ENCODE measurements at regions not wholly inside any gene's neighbourhood (a gene's known extent, or its start where the extent isn't known, plus 50 kb on each side); places are given as distances from the start of the nearest gene placed in this dataset.
"Not testable (repeated sequence)": the region's sequence is repeated elsewhere in the genome, so short reads cannot be mapped to it uniquely, and the experiment has no call there.

DNA sequence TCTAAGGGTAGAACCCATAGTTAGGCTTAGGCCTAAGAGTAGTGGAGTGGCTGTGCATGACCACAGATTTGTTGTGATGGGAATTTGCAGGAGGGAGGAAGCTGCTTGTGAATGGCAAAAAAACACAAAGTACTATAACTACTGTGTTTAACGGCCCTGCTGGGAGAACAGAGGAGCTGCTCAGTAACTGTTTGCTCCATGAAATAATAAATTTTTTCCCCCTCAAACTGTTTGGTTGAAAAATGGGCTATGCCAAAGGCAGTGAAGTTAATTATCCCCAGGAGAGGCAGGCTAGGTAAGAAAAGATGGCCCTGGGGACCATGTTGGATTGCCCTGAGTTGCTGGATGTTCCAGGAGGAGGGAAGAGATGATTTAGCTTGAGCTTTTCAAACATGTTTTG is 216.1 kb upstream of the ADRA1D start:
- Histone ChIP-seq H3K9me3 (ENCODE audit: low read length) (no peaks in the 10 kb centered on the region), H4K20me1 (ENCODE audit: insufficient read depth, low read depth, low read length) (no peaks in the 10 kb centered on the region), H3K4me3 (ENCODE audit: low read length) (no peak overlapping the region), H3K9ac (ENCODE audit: low read length) (no peak overlapping the region), H3K27ac (ENCODE audit: low read length) (no peak overlapping the region), H3K9me2 (replicated peaks; ENCODE audit: insufficient read depth, low read length) (no peaks in the 10 kb centered on the region), H3K79me2 (ENCODE audit: low read length) (no peaks in the 10 kb centered on the region), H2AFZ (ENCODE audit: low read length) (no peak overlapping the region), H3K4me2 (ENCODE audit: low read depth, low read length, poor library complexity, severe bottlenecking) (no peak overlapping the region), H3K4me1 (ENCODE audit: low read length) (no peaks in the 10 kb centered on the region), H3K27me3 (ENCODE audit: low read length) (no peaks in the 10 kb centered on the region), H3K36me3 (ENCODE audit: insufficient read depth, low read length) (no peaks in the 10 kb centered on the region)
- no peak for DNase-seq

DNA sequence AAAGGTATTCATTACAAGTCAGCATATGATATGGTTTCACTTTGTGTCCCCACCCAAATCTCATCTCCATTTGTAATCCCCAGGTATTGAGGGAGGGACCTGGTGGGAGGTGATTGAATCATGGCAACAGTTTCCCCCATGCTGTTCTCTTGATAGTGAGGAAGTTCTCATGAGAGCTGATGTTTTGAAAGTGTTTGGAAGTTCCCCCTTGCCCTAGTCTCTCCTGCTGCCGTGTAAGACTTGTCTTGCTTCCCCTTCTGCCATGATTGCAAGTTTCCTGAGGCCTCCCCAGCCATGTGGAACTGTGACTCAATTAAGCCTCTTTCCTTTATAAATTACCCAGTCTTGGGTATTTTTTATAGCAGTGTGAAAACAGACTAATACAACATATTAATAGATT is 213.7 kb upstream of the ADRA1D start:
- not testable (repeated sequence) for DNase-seq; H3K4me1 ChIP-seq (ENCODE audit: low read length); H3K27me3 ChIP-seq (ENCODE audit: low read length); H3K9ac ChIP-seq (ENCODE audit: low read length); H3K9me3 ChIP-seq (ENCODE audit: low read length); H3K9me2 ChIP-seq (replicated peaks; ENCODE audit: insufficient read depth, low read length); H3K4me2 ChIP-seq (ENCODE audit: low read depth, low read length, poor library complexity, severe bottlenecking); H4K20me1 ChIP-seq (ENCODE audit: insufficient read depth, low read depth, low read length); H2AFZ ChIP-seq (ENCODE audit: low read length); H3K36me3 ChIP-seq (ENCODE audit: insufficient read depth, low read length); H3K4me3 ChIP-seq (ENCODE audit: low read length); H3K27ac ChIP-seq (ENCODE audit: low read length); H3K79me2 ChIP-seq (ENCODE audit: low read length)

DNA sequence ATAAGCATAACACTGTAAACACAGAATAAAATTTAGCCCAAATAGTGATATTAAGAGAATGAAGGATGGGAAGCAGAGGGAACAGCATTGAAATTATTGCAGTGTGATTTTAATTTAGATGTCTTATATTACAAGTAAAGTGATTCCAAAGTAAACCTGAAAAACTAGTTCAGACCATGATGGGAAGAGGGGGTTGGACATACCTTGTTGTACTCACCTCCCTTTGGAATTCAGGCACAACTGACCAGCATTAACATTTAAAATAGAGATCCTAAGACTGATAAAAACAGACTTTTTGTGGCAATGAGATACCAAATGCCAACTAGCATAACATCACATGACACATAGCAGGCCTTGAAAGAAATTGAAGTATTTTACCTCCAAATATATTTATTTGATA is 210.0 kb upstream of the ADRA1D start:
- no peak overlapping the region for H2AFZ ChIP-seq (ENCODE audit: low read length)

DNA sequence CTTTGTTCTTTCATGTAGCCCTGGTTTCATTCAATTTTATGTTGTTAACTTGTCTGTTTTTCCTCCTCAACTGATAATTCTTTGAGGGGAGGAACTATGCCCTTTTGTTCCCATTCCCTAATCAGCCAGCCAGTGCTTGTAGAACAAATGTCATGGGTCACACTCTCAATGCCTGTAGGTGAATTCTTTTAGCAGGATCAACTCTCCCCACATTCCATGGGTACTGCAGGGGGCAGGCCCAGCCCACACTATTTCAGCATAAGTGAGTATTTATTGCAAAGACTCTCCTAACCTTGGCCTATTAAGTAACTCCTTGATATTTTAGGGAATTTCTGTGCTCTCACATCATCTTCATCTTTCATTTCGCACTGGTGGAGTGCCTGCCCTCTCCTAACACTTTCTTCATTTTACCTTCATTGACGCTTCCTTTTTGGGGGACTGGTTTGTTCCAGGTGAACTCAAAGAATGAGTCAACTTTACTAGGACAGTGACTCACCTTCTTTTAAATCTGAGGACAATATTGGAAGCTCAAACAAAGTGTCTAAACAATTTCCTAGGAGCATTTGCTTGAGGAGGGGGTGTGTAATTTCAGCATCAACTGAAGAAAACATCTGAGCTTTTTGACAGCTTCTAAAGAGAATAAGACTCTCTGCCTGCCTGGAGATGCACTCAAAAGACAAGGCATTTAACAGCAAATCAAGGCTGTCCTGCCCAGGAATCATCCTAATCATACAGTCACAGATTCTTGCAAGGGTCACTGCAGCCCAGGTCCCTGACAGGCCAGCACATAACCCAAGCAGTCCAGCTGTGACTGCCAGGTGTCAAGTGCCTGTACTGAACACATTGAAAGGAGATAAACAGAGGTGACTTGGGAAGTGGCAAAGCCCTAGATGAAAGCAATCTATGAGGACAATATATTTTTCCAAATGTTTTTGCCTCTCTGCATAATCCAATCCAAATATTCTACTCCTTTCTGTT is 208.8 kb upstream of the ADRA1D start:
- Histone ChIP-seq H3K9ac (ENCODE audit: low read length) (no peak overlapping the region), H3K4me1 (ENCODE audit: low read length) (no peaks in the 10 kb centered on the region), H3K4me3 (ENCODE audit: low read length) (no peak overlapping the region), H4K20me1 (ENCODE audit: insufficient read depth, low read depth, low read length) (no peaks in the 10 kb centered on the region), H3K27me3 (ENCODE audit: low read length) (no peaks in the 10 kb centered on the region), H3K9me3 (ENCODE audit: low read length) (no peaks in the 10 kb centered on the region), H3K27ac (ENCODE audit: low read length) (no peak overlapping the region), H3K9me2 (replicated peaks; ENCODE audit: insufficient read depth, low read length) (no peaks in the 10 kb centered on the region), H3K36me3 (ENCODE audit: insufficient read depth, low read length) (no peaks in the 10 kb centered on the region), H3K79me2 (ENCODE audit: low read length) (no peaks in the 10 kb centered on the region), H2AFZ (ENCODE audit: low read length) (no peak overlapping the region), H3K4me2 (ENCODE audit: low read depth, low read length, poor library complexity, severe bottlenecking) (no peak overlapping the region)
- DNase-seq: no peak

More for the DNA sequence above, 210.0 kb upstream of the ADRA1D start:
- Histone ChIP-seq H3K9ac (ENCODE audit: low read length) (no peak overlapping the region), H3K4me1 (ENCODE audit: low read length) (no peaks in the 10 kb centered on the region), H3K79me2 (ENCODE audit: low read length) (no peaks in the 10 kb centered on the region), H3K4me2 (ENCODE audit: low read depth, low read length, poor library complexity, severe bottlenecking) (no peak overlapping the region), H3K27me3 (ENCODE audit: low read length) (no peaks in the 10 kb centered on the region), H3K9me3 (ENCODE audit: low read length) (no peaks in the 10 kb centered on the region), H3K4me3 (ENCODE audit: low read length) (no peak overlapping the region), H3K36me3 (ENCODE audit: insufficient read depth, low read length) (no peaks in the 10 kb centered on the region), H4K20me1 (ENCODE audit: insufficient read depth, low read depth, low read length) (no peaks in the 10 kb centered on the region), H3K9me2 (replicated peaks; ENCODE audit: insufficient read depth, low read length) (no peaks in the 10 kb centered on the region), H3K27ac (ENCODE audit: low read length) (no peak overlapping the region)
- no peak for DNase-seq

DNA sequence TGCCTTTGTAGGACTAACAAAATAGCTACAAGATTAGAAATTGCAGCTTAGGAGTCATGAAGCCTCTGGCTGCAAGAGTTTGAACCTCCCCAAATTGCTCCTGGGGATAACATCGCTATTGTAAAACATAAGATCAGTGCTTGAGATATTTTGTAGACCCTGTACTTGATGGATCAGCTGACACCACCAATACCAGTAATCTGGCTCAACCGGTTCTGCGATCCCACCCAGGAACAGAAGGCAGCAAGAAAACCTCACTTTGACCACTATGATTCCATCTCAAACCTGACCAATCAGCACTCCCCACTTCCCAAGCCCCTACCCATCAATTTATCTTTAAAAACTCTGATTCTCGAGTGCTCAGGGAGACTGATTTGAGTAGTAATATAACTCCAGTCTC is 206.9 kb upstream of the ADRA1D start:
- no peak for DNase-seq
- Histone ChIP-seq H3K27me3 (ENCODE audit: low read length) (no peaks in the 10 kb centered on the region), H3K4me1 (ENCODE audit: low read length) (no peaks in the 10 kb centered on the region), H3K4me2 (ENCODE audit: low read depth, low read length, poor library complexity, severe bottlenecking) (no peak overlapping the region), H3K9ac (ENCODE audit: low read length) (no peak overlapping the region), H3K4me3 (ENCODE audit: low read length) (no peak overlapping the region), H3K27ac (ENCODE audit: low read length) (no peak overlapping the region), H3K9me3 (ENCODE audit: low read length) (no peaks in the 10 kb centered on the region), H2AFZ (ENCODE audit: low read length) (no peak overlapping the region), H4K20me1 (ENCODE audit: insufficient read depth, low read depth, low read length) (no peaks in the 10 kb centered on the region), H3K9me2 (replicated peaks; ENCODE audit: insufficient read depth, low read length) (no peaks in the 10 kb centered on the region), H3K36me3 (ENCODE audit: insufficient read depth, low read length) (no peaks in the 10 kb centered on the region), H3K79me2 (ENCODE audit: low read length) (no peaks in the 10 kb centered on the region)

DNA sequence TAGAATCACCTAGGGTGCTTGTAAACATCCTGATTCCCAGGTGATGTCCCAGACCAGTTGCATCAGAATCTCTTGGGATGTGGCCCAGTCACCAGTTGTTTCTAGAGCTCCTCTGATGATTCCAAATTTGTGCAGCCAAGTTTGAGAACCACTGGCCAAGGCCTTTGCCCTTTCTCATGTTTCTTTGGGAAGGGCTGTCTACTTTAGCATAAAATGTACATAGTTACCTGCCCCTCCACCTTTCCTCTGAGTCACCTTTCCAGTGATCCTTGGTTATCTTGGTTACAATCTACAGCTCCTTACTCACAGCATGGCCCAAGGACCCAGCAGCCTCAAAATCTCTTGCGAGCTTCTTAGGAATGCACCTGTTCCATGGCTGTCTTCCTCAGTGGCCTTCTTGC is 206.2 kb upstream of the ADRA1D start:
- no peak overlapping the region for H3K9ac ChIP-seq (ENCODE audit: low read length)
- no peak overlapping the region for H3K4me3 ChIP-seq (ENCODE audit: low read length)
- H4K20me1 ChIP-seq (ENCODE audit: insufficient read depth, low read depth, low read length): no peaks in the 10 kb centered on the region
- H3K4me1 ChIP-seq (ENCODE audit: low read length): no peaks in the 10 kb centered on the region
- H3K79me2 ChIP-seq (ENCODE audit: low read length): no peaks in the 10 kb centered on the region
- no peak overlapping the region for H2AFZ ChIP-seq (ENCODE audit: low read length)
- no peaks in the 10 kb centered on the region for H3K36me3 ChIP-seq (ENCODE audit: insufficient read depth, low read length)
- H3K9me3 ChIP-seq (ENCODE audit: low read length): no peaks in the 10 kb centered on the region
- H3K27ac ChIP-seq (ENCODE audit: low read length): no peak overlapping the region
- DNase-seq: no peak
- H3K4me2 ChIP-seq (ENCODE audit: low read depth, low read length, poor library complexity, severe bottlenecking): no peak overlapping the region
- H3K9me2 ChIP-seq (replicated peaks; ENCODE audit: insufficient read depth, low read length): no peaks in the 10 kb centered on the region
- H3K27me3 ChIP-seq (ENCODE audit: low read length): no peaks in the 10 kb centered on the region

DNA sequence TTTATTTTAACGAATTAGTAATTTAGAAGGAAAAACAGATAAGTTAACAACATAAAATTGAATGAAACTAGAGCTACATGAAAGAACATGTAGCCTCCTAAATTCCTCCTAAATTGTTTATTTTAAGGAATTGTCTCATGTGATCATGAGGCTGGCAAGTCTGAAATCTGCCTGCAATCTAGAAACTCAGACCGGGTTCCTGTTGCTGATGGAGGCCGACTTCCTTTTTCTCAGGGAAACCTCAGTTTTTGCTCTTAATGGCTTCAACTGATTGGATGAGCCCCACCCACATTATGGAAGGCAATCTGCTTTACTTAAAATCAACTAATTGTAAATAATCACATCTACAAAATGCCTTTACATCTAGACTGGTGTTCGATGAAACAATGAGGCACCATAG is 205.0 kb upstream of the ADRA1D start:
- Histone ChIP-seq H3K27ac (ENCODE audit: low read length) (no peak overlapping the region), H3K4me2 (ENCODE audit: low read depth, low read length, poor library complexity, severe bottlenecking) (no peak overlapping the region), H3K79me2 (ENCODE audit: low read length) (no peaks in the 10 kb centered on the region), H4K20me1 (ENCODE audit: insufficient read depth, low read depth, low read length) (no peaks in the 10 kb centered on the region), H3K27me3 (ENCODE audit: low read length) (no peaks in the 10 kb centered on the region), H3K36me3 (ENCODE audit: insufficient read depth, low read length) (no peaks in the 10 kb centered on the region), H3K9me3 (ENCODE audit: low read length) (no peaks in the 10 kb centered on the region), H2AFZ (ENCODE audit: low read length) (no peak overlapping the region), H3K9ac (ENCODE audit: low read length) (no peak overlapping the region), H3K4me1 (ENCODE audit: low read length) (no peaks in the 10 kb centered on the region), H3K9me2 (replicated peaks; ENCODE audit: insufficient read depth, low read length) (no peaks in the 10 kb centered on the region), H3K4me3 (ENCODE audit: low read length) (no peak overlapping the region)
- no peak for DNase-seq

DNA sequence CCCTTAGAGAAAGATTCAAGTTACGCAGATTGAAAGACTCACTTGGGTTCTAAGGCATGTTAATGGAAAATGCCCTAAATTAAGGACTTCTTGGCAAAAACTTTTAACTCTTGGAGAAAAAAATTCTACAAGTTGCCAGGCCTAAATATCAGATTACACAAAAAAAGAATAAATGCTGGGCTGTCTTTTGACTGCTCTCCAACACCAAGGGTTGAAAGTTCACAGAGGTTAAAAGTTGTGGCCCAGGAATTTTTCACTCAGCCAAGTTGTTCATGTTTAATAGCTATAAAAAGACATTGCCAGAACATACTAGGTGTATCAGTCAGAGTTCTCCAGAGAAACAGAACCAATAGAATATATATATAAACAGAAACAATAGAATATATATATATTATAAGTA is 204.3 kb upstream of the ADRA1D start:
- Histone ChIP-seq H3K27me3 (ENCODE audit: low read length) (no peaks in the 10 kb centered on the region), H3K9me2 (replicated peaks; ENCODE audit: insufficient read depth, low read length) (no peaks in the 10 kb centered on the region), H3K9ac (ENCODE audit: low read length) (no peak overlapping the region), H3K4me2 (ENCODE audit: low read depth, low read length, poor library complexity, severe bottlenecking) (no peak overlapping the region), H3K4me1 (ENCODE audit: low read length) (no peaks in the 10 kb centered on the region), H2AFZ (ENCODE audit: low read length) (no peak overlapping the region), H3K79me2 (ENCODE audit: low read length) (no peaks in the 10 kb centered on the region), H4K20me1 (ENCODE audit: insufficient read depth, low read depth, low read length) (no peaks in the 10 kb centered on the region), H3K36me3 (ENCODE audit: insufficient read depth, low read length) (no peaks in the 10 kb centered on the region), H3K9me3 (ENCODE audit: low read length) (no peaks in the 10 kb centered on the region), H3K27ac (ENCODE audit: low read length) (no peak overlapping the region), H3K4me3 (ENCODE audit: low read length) (no peak overlapping the region)
- no peak for DNase-seq
